ENCODE measurements at regions not wholly inside any gene's neighbourhood (a gene's known extent, or its start where the extent isn't known, plus 50 kb on each side); places are given as distances from the start of the nearest gene placed in this dataset.

DNA sequence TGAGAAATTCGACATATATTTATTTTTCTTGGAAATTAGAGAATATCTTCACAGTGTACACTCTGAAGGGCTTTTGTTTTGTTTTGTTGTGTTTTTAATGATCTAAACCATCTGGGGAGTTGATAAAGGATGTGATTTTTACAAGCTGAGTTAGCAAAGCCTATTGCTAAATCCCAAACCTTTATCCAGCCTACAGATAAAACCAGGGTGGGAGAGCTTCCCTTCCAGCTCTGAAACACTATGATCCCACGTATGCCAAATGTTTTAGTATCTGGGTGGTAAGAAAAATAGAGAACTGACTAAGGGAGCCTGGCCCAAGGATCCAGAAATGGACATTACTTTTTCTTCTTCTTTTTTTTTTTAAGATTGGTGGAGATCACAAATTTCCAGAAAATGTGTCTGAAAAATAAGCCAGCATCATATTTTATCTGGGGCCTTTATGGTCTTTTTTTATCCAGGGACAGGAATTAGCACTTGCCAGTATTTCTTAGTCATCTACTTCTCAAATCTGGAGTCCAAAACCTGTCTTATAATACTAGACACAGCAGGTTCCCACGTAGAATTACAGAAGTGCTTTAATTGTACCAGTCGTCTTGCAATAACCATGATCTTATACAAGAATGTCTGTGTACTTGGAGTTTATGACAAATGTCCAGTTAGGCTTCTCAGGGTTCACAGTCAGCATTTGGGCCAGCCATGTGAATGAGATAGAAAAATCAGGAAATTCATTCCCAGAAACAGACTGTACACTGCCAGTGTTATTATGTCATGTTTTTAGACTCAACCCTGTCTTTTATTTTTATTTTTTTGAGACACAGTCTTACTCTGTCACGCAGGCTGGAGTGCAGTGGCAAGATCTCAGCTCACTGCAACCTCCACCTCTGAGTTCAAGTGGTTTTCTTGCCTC lies 290.8 kb upstream of the MPDZ start:
- Mint-ChIP-seq H3K27ac (no peak overlapping the region), H3K4me3 (no peak overlapping the region), H3K27me3 (ENCODE audit: low read depth) (peaks cover 9% of the 10 kb centered on the region; the same call in 1 of the 2 replicates), H3K9me3 (no peaks in the 10 kb centered on the region; a peak in 1 of 5 replicates), H3K36me3 (ENCODE audit: insufficient read depth in 1 of 3, low read depth in 3 of 3) (0 out of 7 replicates have a peak, but pooled peaks cover 0 to 6% (median 2%) of the 10 kb centered on the region in 3 experiments), H3K4me1 (peaks cover 14 to 20% of the 10 kb centered on the region in 2 experiments)
- H2BK12ac ChIP-seq (ENCODE audit: insufficient read length, low read depth, low read length): no peak overlapping the region
- no peak overlapping the region for H3K27ac ChIP-seq (ENCODE audit: insufficient read length, low read depth, low read length)
- no peaks in the 10 kb centered on the region for H3K79me2 ChIP-seq (ENCODE audit: insufficient read depth, low read length)
- no peak overlapping the region for H2AK5ac ChIP-seq (ENCODE audit: insufficient read length, low read length)
- no peak overlapping the region for H3K9ac ChIP-seq (ENCODE audit: extremely low read depth, insufficient read length, low read length)
- no peak overlapping the region for H2BK120ac ChIP-seq (ENCODE audit: low read depth, low read length, poor library complexity, severe bottlenecking)
- H2BK15ac ChIP-seq (ENCODE audit: low read depth, low read length): no peak overlapping the region
- no peak overlapping the region for H2BK20ac ChIP-seq (ENCODE audit: low read depth, low read length, poor library complexity, severe bottlenecking)
- H2AFZ ChIP-seq (ENCODE audit: low read length): no peak overlapping the region
- DNase-seq: no peak
- no peak overlapping the region for H4K5ac ChIP-seq (ENCODE audit: insufficient read length, low read depth, low read length)
- H3K4me1 ChIP-seq (ENCODE audit: insufficient read depth, low read length): no peaks in the 10 kb centered on the region; the same call in 1 of the 2 replicates
- peaks cover 8% of the 10 kb centered on the region for H3K23me2 ChIP-seq (ENCODE audit: insufficient read length, low read depth, low read length, poor library complexity, severe bottlenecking)
- H3K9me3 ChIP-seq (ENCODE audit: control insufficient read depth, low read depth, low read length): no peaks in the 10 kb centered on the region
- H4K20me1 ChIP-seq (ENCODE audit: control insufficient read depth, insufficient read depth, insufficient read length): no peaks in the 10 kb centered on the region
- H3K56ac ChIP-seq (ENCODE audit: insufficient read length, low read depth, low read length): no peak overlapping the region
- no CpG with 5 or more reads among the region's 5 CpGs for WGBS (ENCODE audit: extremely low coverage, insufficient read length, low lambda C conversion rate)
- H3K4me2 ChIP-seq (ENCODE audit: insufficient read depth, insufficient read length, low read length): no peak overlapping the region
- TF ChIP-seq, protein P1, sequence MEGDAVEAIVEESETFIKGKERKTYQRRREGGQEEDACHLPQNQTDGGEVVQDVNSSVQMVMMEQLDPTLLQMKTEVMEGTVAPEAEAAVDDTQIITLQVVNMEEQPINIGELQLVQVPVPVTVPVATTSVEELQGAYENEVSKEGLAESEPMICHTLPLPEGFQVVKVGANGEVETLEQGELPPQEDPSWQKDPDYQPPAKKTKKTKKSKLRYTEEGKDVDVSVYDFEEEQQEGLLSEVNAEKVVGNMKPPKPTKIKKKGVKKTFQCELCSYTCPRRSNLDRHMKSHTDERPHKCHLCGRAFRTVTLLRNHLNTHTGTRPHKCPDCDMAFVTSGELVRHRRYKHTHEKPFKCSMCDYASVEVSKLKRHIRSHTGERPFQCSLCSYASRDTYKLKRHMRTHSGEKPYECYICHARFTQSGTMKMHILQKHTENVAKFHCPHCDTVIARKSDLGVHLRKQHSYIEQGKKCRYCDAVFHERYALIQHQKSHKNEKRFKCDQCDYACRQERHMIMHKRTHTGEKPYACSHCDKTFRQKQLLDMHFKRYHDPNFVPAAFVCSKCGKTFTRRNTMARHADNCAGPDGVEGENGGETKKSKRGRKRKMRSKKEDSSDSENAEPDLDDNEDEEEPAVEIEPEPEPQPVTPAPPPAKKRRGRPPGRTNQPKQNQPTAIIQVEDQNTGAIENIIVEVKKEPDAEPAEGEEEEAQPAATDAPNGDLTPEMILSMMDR (conservative IDR thresholded peaks at IDR 0.05): no peak
- H3K18ac ChIP-seq (ENCODE audit: insufficient read length, low read depth, low read length): no peak overlapping the region
- no peak overlapping the region for H3K23ac ChIP-seq (ENCODE audit: insufficient read length, low read depth, low read length)
- H3K79me1 ChIP-seq (ENCODE audit: insufficient read depth, low read depth, low read length, poor library complexity, severe bottlenecking): no peaks in the 10 kb centered on the region
- no peak overlapping the region for H3T11ph ChIP-seq (ENCODE audit: low read length)
- no peak overlapping the region for H2BK5ac ChIP-seq (ENCODE audit: insufficient read length, low read length)
- H3K4ac ChIP-seq (ENCODE audit: low read depth, low read length): no peak overlapping the region
- no peak overlapping the region for H3K14ac ChIP-seq (ENCODE audit: insufficient read depth, low read length)
- H4K91ac ChIP-seq (ENCODE audit: insufficient read length, low read depth, low read length): no peak overlapping the region
- H4K8ac ChIP-seq (replicated peaks; ENCODE audit: insufficient read length, low read depth, low read length): no peak overlapping the region
- H3K27me3 ChIP-seq (ENCODE audit: insufficient read depth, low read length): no peaks in the 10 kb centered on the region
